B cell (primary cell): ENCODE measurements at regions not wholly inside any gene's neighbourhood (a gene's known extent, or its start where the extent isn't known, plus 50 kb on each side); places are given as distances from the start of the nearest gene placed in this dataset.

Source experiments
- ATAC-seq: fragments of 200-7000 bp; cut with Tn5 transposase; one replicate; pipeline ENCODE4 v1.10.0; 2021; ENCODE audit warnings: low read depth, mild to moderate bottlenecking, moderate number of reproducible peaks, moderate library complexity
- CTCF ChIA-PET: fragments of 350-600 bp; sonication (Branson Sonifier 250); formaldehyde crosslinking; loops from one replicate; lab custom pipeline; 2021; ENCODE audit warnings: antibody characterized with exemption, inconsistent platforms; lab: Charles Lee
- POLR2A ChIA-PET: fragments of 350-600 bp; sonication (Branson Sonifier 250); formaldehyde crosslinking; loops from one replicate; lab custom pipeline; 2021; ENCODE audit warnings: antibody characterized with exemption; lab: Charles Lee
- DNase-seq: peaks from one replicate; pipeline ENCODE4 v3.0.0; 2013
- H2AFZ ChIP-seq: 2 replicates; pipeline ENCODE4 v1.6.1; 2012; ENCODE audit warnings: mild to moderate bottlenecking, low read depth, low read length; ENCODE audit not compliant: insufficient read depth, poor library complexity, severe bottlenecking
- H3K27ac ChIP-seq, 2 donors: 1 replicate in 1 of 2; 2 replicates in 1 of 2; pipeline ENCODE4 v1.5.1; 2012 to 2013; ENCODE audit warnings: low read length in 2 of 2, mild to moderate bottlenecking in 2 of 2, moderate library complexity in 1 of 2
- H3K27me3 ChIP-seq, 4 experiments: fragments of 200-600 bp in 1 of 4; sonication (generic) in 1 of 4; replicated peaks in 1 of 4; 1 replicate in 2 of 4; 2 replicates in 2 of 4; pipeline versions ENCODE4 v1.6.1 to v1.7.0; 2013 to 2016; ENCODE audit warnings: low read length in 3 of 4, mild to moderate bottlenecking in 2 of 4, mixed read lengths in 1 of 4, moderate library complexity in 1 of 4; ENCODE audit not compliant: insufficient read depth in 4 of 4, control insufficient read depth in 3 of 4; ENCODE audit errors: control extremely low read depth in 1 of 4
- H3K36me3 ChIP-seq, 2 experiments: replicated peaks in 1 of 2; 1 replicate in 1 of 2; 2 replicates in 1 of 2; pipeline versions ENCODE4 v1.6.1 to v1.7.1; 2013; ENCODE audit warnings: low read length in 1 of 2; ENCODE audit not compliant: insufficient read depth in 2 of 2, control insufficient read depth in 1 of 2; ENCODE audit errors: control extremely low read depth in 1 of 2, extremely low read depth in 1 of 2
- H3K4me1 ChIP-seq, 2 donors: fragments of 200-600 bp in 1 of 2; sonication (generic) in 1 of 2; 1 replicate in 1 of 2; 2 replicates in 1 of 2; pipeline versions ENCODE4 v1.5.1 to v1.6.1; 2013 to 2017; ENCODE audit warnings: low read length in 2 of 2; ENCODE audit not compliant: control insufficient read depth in 2 of 2, insufficient read depth in 2 of 2
- H3K4me2 ChIP-seq: replicated peaks from 2 replicates; pipeline ENCODE3; 2012; ENCODE audit warnings: mild to moderate bottlenecking, low read depth, low read length; ENCODE audit not compliant: poor library complexity, severe bottlenecking
- H3K4me3 ChIP-seq, 5 experiments: fragments of 200-600 bp in 1 of 5; sonication (generic) in 1 of 5; 1 replicate in 3 of 5; 2 replicates in 2 of 5; pipeline versions ENCODE4 v1.5.1 to v1.7.0; 2011 to 2016; ENCODE audit warnings: low read length in 4 of 5, mild to moderate bottlenecking in 4 of 5, low read depth in 2 of 5, control low read depth in 1 of 5, moderate library complexity in 1 of 5; ENCODE audit not compliant: insufficient read depth in 1 of 5; ENCODE audit errors: control extremely low read depth in 1 of 5, extremely low read depth in 1 of 5
- H3K79me2 ChIP-seq: fragments of 200-600 bp; sonication (generic); one replicate; pipeline ENCODE4 v1.6.0; 2016; ENCODE audit warnings: low read length; ENCODE audit not compliant: control insufficient read depth, insufficient read depth
- H3K9ac ChIP-seq: fragments of 200-600 bp; sonication (generic); 2 replicates; pipeline ENCODE4 v1.6.1; 2017; ENCODE audit warnings: mild to moderate bottlenecking, low read length, moderate library complexity
- H3K9me3 ChIP-seq, 3 donors: one replicate each; pipeline versions ENCODE4 v1.6.1 to v1.7.1; 2013; ENCODE audit warnings: low read length in 2 of 3; ENCODE audit not compliant: control insufficient read depth in 2 of 3, insufficient read depth in 1 of 3; ENCODE audit errors: control extremely low read depth in 1 of 3
- H4K20me1 ChIP-seq: 2 replicates; pipeline ENCODE4 v1.6.0; 2012; ENCODE audit warnings: mild to moderate bottlenecking, low read length; ENCODE audit not compliant: insufficient read depth, control insufficient read depth, poor library complexity, severe bottlenecking
- H3K27ac Mint-ChIP-seq: one replicate; pipeline ENCODE4 v1.8.0; 2021; ENCODE audit warnings: mixed read lengths
- H3K27me3 Mint-ChIP-seq: one replicate; pipeline ENCODE4 v1.8.0; 2021; ENCODE audit warnings: mixed read lengths
- H3K4me1 Mint-ChIP-seq: one replicate; pipeline ENCODE4 v1.8.0; 2021; ENCODE audit warnings: mixed read lengths
- H3K4me3 Mint-ChIP-seq: one replicate; pipeline ENCODE4 v1.8.0; 2021; ENCODE audit warnings: mixed read lengths
- H3K9me3 Mint-ChIP-seq: one replicate; pipeline ENCODE4 v1.8.0; 2022; ENCODE audit warnings: mixed read lengths; ENCODE audit not compliant: insufficient read depth
- EZH2 ChIP-seq: IDR thresholded peaks from 2 replicates; pipeline ENCODE4 v1.6.1; 2012; ENCODE audit warnings: borderline replicate concordance, low read depth, mild to moderate bottlenecking, moderate library complexity, low read length; ENCODE audit not compliant: insufficient read depth, poor library complexity, severe bottlenecking
- WGBS: methylation state at CpG from one replicate; pipeline ENCODE4 v1.1.5; 2013; ENCODE audit warnings: missing lambda C conversion rate; ENCODE audit not compliant: insufficient coverage; 5-methylcytosine and 5-hydroxymethylcytosine counted together
- intact Hi-C: fragments of 100-400 bp; cut with micrococcal nuclease; formaldehyde crosslinking; loops from one replicate; pipeline ENCODE4 v1.10.0; 2022
- TF ChIP-seq, protein P1 (sequence below): fragments of 200-600 bp; IDR thresholded peaks from one replicate; pipeline ENCODE4 v1.8.0; 2022; ENCODE audit warnings: antibody characterized with exemption, mild to moderate bottlenecking

- POLR2A ChIA-PET, result no interaction called here
- no peaks in the 10 kb centered on the region for H3K27me3 ChIP-seq
Observed at GRCh38 chr6:11423072-11423471, 114.5 kb upstream of the TMEM170B start.

GRCh38 chr6:11419763-11420453, 117.6 kb upstream of the TMEM170B start:
- H4K20me1 ChIP-seq, result no peaks in the 10 kb centered on the region
- no peaks in the 10 kb centered on the region for H3K27me3 ChIP-seq
- no peak overlapping the region for H3K9ac ChIP-seq
- DNase-seq (no peak), ATAC-seq (no peak)
- H3K27ac Mint-ChIP-seq, result no peak overlapping the region
- peaks cover 4% of the 10 kb centered on the region for H3K9me3 Mint-ChIP-seq
- H3K4me2 ChIP-seq, result no peak overlapping the region
- H3K36me3 ChIP-seq, result no peaks in the 10 kb centered on the region
- POLR2A ChIA-PET, result no interaction called here
- peaks cover 7% of the 10 kb centered on the region for H3K79me2 ChIP-seq
- no peak overlapping the region for H3K27ac ChIP-seq
- CTCF ChIA-PET, result interaction anchor here (0.9 kb wide), 1 partner anchor 76 kb away, joined by 3 read pairs; no protein-coding TSS in a partner anchor
- H3K4me1 Mint-ChIP-seq, result peaks cover 9% of the 10 kb centered on the region
- H3K4me1 ChIP-seq, result peaks cover 0 to 1% of the 10 kb centered on the region in 2 donors
- peaks cover 0 to 16% (median 2%) of the 10 kb centered on the region in 3 donors for H3K9me3 ChIP-seq
- H3K4me3 ChIP-seq, result no peak overlapping the region
- no peak overlapping the region for H3K4me3 Mint-ChIP-seq
- H2AFZ ChIP-seq, result no peak overlapping the region
- no peaks in the 10 kb centered on the region for H3K27me3 Mint-ChIP-seq
- TF ChIP-seq, protein P1, sequence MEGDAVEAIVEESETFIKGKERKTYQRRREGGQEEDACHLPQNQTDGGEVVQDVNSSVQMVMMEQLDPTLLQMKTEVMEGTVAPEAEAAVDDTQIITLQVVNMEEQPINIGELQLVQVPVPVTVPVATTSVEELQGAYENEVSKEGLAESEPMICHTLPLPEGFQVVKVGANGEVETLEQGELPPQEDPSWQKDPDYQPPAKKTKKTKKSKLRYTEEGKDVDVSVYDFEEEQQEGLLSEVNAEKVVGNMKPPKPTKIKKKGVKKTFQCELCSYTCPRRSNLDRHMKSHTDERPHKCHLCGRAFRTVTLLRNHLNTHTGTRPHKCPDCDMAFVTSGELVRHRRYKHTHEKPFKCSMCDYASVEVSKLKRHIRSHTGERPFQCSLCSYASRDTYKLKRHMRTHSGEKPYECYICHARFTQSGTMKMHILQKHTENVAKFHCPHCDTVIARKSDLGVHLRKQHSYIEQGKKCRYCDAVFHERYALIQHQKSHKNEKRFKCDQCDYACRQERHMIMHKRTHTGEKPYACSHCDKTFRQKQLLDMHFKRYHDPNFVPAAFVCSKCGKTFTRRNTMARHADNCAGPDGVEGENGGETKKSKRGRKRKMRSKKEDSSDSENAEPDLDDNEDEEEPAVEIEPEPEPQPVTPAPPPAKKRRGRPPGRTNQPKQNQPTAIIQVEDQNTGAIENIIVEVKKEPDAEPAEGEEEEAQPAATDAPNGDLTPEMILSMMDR, result no peak
- no peak for TF ChIP-seq EZH2
- intact Hi-C loops, result no loop called here

More at GRCh38 chr6:11423072-11423471, 114.5 kb upstream of the TMEM170B start:
- Histone ChIP-seq H3K27ac (no peak overlapping the region), H3K4me3 (no peak overlapping the region), H3K4me1 (peaks cover 7 to 8% of the 10 kb centered on the region in 2 donors), H3K4me2 (no peak overlapping the region), H3K79me2 (peaks cover 15% of the 10 kb centered on the region), H3K9ac (no peak overlapping the region), H4K20me1 (no peaks in the 10 kb centered on the region), H2AFZ (no peak overlapping the region), H3K9me3 (peaks cover 0 to 7% (median 0%) of the 10 kb centered on the region in 3 donors), H3K36me3 (no peaks in the 10 kb centered on the region)
- H3K9me3 Mint-ChIP-seq, result peaks cover 4% of the 10 kb centered on the region
- ATAC-seq (no peak), DNase-seq (no peak)
- H3K4me3 Mint-ChIP-seq, result no peak overlapping the region
- no peaks in the 10 kb centered on the region for H3K27me3 Mint-ChIP-seq
- no CpG with 5 or more reads among the region's 1 CpG for WGBS
- no peak for TF ChIP-seq EZH2
- TF ChIP-seq, protein P1, result no peak
- CTCF ChIA-PET, result no interaction called here
- no peak overlapping the region for H3K27ac Mint-ChIP-seq
- peaks cover 17% of the 10 kb centered on the region for H3K4me1 Mint-ChIP-seq
- intact Hi-C loops, result no loop called here
